OCI-LY7 (cell line): ENCODE measurements at regions not wholly inside any gene's neighbourhood (a gene's known extent, or its start where the extent isn't known, plus 50 kb on each side); places are given as distances from the start of the nearest gene placed in this dataset.

ENCODE experiments used
- CTCF ChIP-seq: fragments of 200-600 bp; sonication (generic); conservative IDR thresholded peaks from 2 replicates; pipeline ENCODE4 v1.5.1; 2014; ENCODE audit warnings: mild to moderate bottlenecking, antibody characterized with exemption, low read length, moderate library complexity, mixed read lengths
- EZH2phosphoT487 ChIP-seq: fragments of 200-600 bp; sonication (generic); IDR thresholded peaks from 2 replicates; pipeline ENCODE4 v1.6.1; 2018; ENCODE audit warnings: low read depth, borderline replicate concordance, mild to moderate bottlenecking, mixed run types, antibody characterized with exemption, low read length, moderate library complexity, mixed read lengths

- TF ChIP-seq CTCF = no peak
- TF ChIP-seq EZH2phosphoT487 = no peak
These were observed 227.4 kb downstream of the SAMD5 start for GRCh38 chr6:147735924-147736323.
